AG09309 (cell line): ENCODE measurements at regions not wholly inside any gene's neighbourhood (a gene's known extent, or its start where the extent isn't known, plus 50 kb on each side); places are given as distances from the start of the nearest gene placed in this dataset.

ENCODE experiments used
- DNase-seq: peaks from one replicate; pipeline ENCODE4 v3.0.0-alpha.2; 2010; ENCODE audit warnings: low read depth
- H3K4me3 ChIP-seq: 2 replicates; pipeline ENCODE4 v1.5.1; 2011; ENCODE audit warnings: mild to moderate bottlenecking, low read depth, low read length, moderate library complexity; ENCODE audit not compliant: control insufficient read depth
- TF ChIP-seq, protein P1 (sequence below): IDR thresholded peaks from 2 replicates; pipeline ENCODE4 v1.5.1; 2011; ENCODE audit warnings: mild to moderate bottlenecking, low read depth, low read length, inconsistent platforms; ENCODE audit not compliant: insufficient read depth, control insufficient read depth; ENCODE audit errors: missing control alignments

- TF ChIP-seq, protein P1, sequence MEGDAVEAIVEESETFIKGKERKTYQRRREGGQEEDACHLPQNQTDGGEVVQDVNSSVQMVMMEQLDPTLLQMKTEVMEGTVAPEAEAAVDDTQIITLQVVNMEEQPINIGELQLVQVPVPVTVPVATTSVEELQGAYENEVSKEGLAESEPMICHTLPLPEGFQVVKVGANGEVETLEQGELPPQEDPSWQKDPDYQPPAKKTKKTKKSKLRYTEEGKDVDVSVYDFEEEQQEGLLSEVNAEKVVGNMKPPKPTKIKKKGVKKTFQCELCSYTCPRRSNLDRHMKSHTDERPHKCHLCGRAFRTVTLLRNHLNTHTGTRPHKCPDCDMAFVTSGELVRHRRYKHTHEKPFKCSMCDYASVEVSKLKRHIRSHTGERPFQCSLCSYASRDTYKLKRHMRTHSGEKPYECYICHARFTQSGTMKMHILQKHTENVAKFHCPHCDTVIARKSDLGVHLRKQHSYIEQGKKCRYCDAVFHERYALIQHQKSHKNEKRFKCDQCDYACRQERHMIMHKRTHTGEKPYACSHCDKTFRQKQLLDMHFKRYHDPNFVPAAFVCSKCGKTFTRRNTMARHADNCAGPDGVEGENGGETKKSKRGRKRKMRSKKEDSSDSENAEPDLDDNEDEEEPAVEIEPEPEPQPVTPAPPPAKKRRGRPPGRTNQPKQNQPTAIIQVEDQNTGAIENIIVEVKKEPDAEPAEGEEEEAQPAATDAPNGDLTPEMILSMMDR: no peak
- peak; percentile 61 for DNase-seq
- H3K4me3 ChIP-seq: peak overlapping the region; percentile 96
These were observed 73.5 kb upstream of the PPARA start for GRCh38 chr22:46076651-46077339.

GRCh38 chr22:46077669-46078099, 72.6 kb upstream of the PPARA start:
- H3K4me3 ChIP-seq: peak overlapping the region; percentile 96
- no peak for DNase-seq
- TF ChIP-seq, protein P1: no peak

DNA sequence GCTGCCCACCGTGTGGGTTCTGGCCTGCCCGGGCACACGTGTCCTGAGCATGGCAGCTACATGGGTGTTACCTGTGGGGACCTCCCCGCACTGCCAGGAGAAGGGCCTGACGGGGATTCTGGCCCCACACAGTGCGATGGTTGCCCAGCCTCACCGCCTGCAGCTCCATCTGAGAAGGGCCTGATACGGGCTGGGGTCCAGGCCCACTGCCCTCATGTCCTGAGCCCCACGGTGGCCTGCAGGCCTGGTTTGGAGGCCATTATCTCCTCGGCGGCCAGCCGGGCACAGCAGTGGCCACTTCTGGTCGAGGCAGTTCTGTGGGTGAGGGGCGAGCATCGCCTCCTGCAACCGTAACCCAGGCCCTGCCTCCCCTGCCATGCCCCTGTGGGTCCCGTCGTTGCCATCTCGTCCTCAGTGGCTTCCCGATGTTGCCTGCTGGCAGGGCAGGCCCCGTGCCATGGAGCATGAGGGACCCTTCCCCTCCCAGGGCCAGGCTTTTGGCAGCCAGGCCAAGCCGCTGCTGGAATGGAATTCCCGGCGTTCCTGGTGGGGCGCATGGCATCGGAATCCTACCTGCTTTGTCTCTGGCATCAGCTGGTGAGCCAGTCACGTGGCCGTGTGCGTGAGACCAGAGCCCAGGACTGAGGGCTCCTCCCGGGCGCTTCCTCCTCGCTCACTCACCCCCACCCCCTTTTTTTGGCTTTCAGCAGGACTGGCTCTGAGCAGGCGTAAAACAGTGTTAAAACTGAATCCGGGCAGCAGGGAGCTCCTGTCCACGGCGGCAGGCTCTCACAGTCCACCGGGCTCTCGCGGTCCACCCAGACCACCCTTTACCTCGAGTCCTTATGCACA, 71.9 kb upstream of the PPARA start:
- H3K4me3 ChIP-seq: peak overlapping the region; percentile 96
- DNase-seq: peak; percentile 69
- TF ChIP-seq, protein P1: peak; percentile 7

- TF ChIP-seq, protein P1: no peak
- H3K4me3 ChIP-seq: peak overlapping the region; percentile 96
- no peak for DNase-seq
These were observed 71.0 kb upstream of the PPARA start for GRCh38 chr22:46079093-46079860.

- peak; percentile 80 for DNase-seq
- H3K4me3 ChIP-seq: peak overlapping the region; percentile 96
- TF ChIP-seq, protein P1: no peak
These were observed 70.2 kb upstream of the PPARA start for GRCh38 chr22:46079861-46080821.
